Uterus (tissue), 3 donors: ENCODE measurements at regions not wholly inside any gene's neighbourhood (a gene's known extent, or its start where the extent isn't known, plus 50 kb on each side); places are given as distances from the start of the nearest gene placed in this dataset.

Experiments used
- DNase-seq, 2 donors: peaks; one replicate each; pipeline ENCODE4 v3.0.0-alpha.2; 2019 to 2020
- H3K27ac ChIP-seq, 2 donors: fragments of 200-600 bp; sonication (generic); 1 replicate in 1 of 2; 2 replicates in 1 of 2; pipeline ENCODE4 v1.5.1; 2016 to 2018
- H3K27me3 ChIP-seq, 2 donors: fragments of 200-600 bp; sonication (generic); one replicate each; pipeline ENCODE4 v1.5.1; 2018 to 2019; ENCODE audit warnings: control low read depth in 1 of 2
- H3K36me3 ChIP-seq, 2 donors: fragments of 200-600 bp; sonication (generic); one replicate each; pipeline ENCODE4 v1.5.1; 2019; ENCODE audit warnings: control low read depth in 1 of 2
- H3K4me1 ChIP-seq, 2 donors: fragments of 200-600 bp; sonication (generic); one replicate each; pipeline ENCODE4 v1.5.1; 2018 to 2019; ENCODE audit warnings: control low read depth in 1 of 2
- H3K4me3 ChIP-seq, 2 donors: fragments of 200-600 bp; sonication (generic); 1 replicate in 1 of 2; 2 replicates in 1 of 2; pipeline ENCODE4 v1.5.1; 2018 to 2019; ENCODE audit warnings: mild to moderate bottlenecking in 1 of 2
- H3K9me3 ChIP-seq, 2 donors: fragments of 200-600 bp; sonication (generic); one replicate each; pipeline ENCODE4 v1.5.1; 2019; ENCODE audit warnings: control low read depth in 1 of 2
- POLR2A ChIP-seq, 2 donors: fragments of 450-650 bp; IDR thresholded peaks; one replicate each; pipeline ENCODE4 v1.6.1; 2016; ENCODE audit warnings: antibody characterized with exemption in 2 of 2, mild to moderate bottlenecking in 1 of 2, moderate library complexity in 1 of 2
- intact Hi-C: fragments of 100-400 bp; cut with DNase I; formaldehyde crosslinking; loops from one replicate; pipeline ENCODE4 v1.15.1; 2023; ENCODE audit warnings: low total_unique reads
- TF ChIP-seq, protein P1 (sequence below), 4 experiments: fragments of 200-600 bp in 2 of 4; fragments of 450-650 bp in 2 of 4; sonication (generic) in 2 of 4; IDR thresholded peaks; one replicate each; pipeline ENCODE4 v1.5.1; 2016 to 2019; ENCODE audit warnings: antibody characterized with exemption in 4 of 4, mild to moderate bottlenecking in 2 of 4, moderate library complexity in 1 of 4
- donor health status: DM: yes; HTN: yes; CAD: no.

DNA sequence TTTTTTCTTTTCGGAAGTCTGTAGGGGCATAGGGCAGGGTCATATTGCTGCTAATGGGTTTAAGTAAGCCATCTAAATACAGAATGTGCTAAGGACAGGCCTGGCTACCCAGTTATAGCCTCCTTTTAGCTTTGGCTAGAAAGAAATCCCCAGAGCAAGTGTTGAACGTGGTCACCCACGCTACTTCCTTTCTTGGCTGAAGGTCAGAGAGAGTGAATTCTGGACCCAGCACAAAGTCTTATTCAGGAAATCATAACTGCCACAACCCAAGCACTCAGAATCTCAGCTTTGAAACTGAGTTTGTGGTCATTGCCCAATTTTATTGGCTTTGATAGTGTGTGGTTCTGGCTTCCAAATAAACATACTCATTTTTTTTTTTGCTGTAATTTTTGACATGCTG lies 542.1 kb upstream of the ATP2B1 start:
- Histone ChIP-seq H3K9me3 (no peaks in the 10 kb centered on the region), H3K36me3 (no peaks in the 10 kb centered on the region), H3K4me3 (no peak overlapping the region), H3K27ac (peak overlapping the region in 1 of 2 donors; percentile 17), H3K27me3 (no peaks in the 10 kb centered on the region), H3K4me1 (no peaks in the 10 kb centered on the region)
- intact Hi-C loops, result no loop called here
- TF ChIP-seq, protein P1, sequence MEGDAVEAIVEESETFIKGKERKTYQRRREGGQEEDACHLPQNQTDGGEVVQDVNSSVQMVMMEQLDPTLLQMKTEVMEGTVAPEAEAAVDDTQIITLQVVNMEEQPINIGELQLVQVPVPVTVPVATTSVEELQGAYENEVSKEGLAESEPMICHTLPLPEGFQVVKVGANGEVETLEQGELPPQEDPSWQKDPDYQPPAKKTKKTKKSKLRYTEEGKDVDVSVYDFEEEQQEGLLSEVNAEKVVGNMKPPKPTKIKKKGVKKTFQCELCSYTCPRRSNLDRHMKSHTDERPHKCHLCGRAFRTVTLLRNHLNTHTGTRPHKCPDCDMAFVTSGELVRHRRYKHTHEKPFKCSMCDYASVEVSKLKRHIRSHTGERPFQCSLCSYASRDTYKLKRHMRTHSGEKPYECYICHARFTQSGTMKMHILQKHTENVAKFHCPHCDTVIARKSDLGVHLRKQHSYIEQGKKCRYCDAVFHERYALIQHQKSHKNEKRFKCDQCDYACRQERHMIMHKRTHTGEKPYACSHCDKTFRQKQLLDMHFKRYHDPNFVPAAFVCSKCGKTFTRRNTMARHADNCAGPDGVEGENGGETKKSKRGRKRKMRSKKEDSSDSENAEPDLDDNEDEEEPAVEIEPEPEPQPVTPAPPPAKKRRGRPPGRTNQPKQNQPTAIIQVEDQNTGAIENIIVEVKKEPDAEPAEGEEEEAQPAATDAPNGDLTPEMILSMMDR (IDR thresholded peaks at IDR 0.05), result no peak
- TF ChIP-seq POLR2A (IDR thresholded peaks at IDR 0.05), result no peak
- DNase-seq, result peak in 1 of 2 donors; percentile 13

DNA sequence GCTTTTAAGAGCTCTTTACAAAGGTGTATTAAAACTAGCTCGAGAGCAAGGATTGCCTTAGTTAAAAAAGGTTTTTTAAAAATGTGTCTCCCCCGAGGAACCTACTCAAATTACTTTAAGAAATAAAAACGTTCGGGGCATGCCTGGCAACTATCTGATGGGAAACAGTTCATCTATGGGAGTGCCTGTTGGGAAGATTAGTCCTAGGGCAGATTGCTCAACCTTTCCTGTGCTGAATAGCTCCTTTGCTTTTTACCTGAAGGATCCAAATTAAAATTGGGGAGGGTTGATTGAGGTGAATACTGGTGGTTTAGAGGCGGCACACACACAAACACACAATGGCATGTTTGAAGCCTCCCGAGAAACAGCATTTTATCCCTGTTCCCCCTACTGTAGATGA lies 541.4 kb upstream of the ATP2B1 start:
- intact Hi-C loops, result no loop called here
- no peak for DNase-seq
- Histone ChIP-seq H3K9me3 (no peaks in the 10 kb centered on the region), H3K4me3 (no peak overlapping the region), H3K4me1 (no peaks in the 10 kb centered on the region), H3K27me3 (no peaks in the 10 kb centered on the region), H3K36me3 (no peaks in the 10 kb centered on the region), H3K27ac (peak overlapping the region; percentile 17 to 37)
- TF ChIP-seq POLR2A (IDR thresholded peaks at IDR 0.05), result no peak
- TF ChIP-seq, protein P1 (IDR thresholded peaks at IDR 0.05), result no peak

DNA sequence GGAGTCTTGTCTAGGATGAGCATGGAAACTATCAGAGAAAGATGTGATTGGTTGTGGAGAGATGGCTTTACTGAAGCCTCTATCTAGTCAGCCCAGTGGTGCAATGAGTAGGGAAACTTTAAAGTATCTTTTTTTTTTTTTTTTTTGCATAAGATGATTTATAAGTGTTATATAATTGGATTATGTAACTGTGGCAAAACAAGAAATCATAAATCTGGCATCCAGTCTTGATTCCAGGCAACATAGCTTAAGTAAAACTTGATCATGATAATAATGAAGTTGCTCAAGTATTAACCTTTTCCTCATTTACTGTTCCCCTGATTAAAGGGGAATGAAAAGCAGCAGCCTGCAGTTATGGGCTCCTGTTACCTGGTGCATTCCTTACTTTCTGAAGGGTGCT lies 538.0 kb upstream of the ATP2B1 start:
- no peak overlapping the region for H3K27ac ChIP-seq
- no peaks in the 10 kb centered on the region for H3K36me3 ChIP-seq
- DNase-seq, result no peak
- no peaks in the 10 kb centered on the region for H3K27me3 ChIP-seq
- intact Hi-C loops, result no loop called here
- no peaks in the 10 kb centered on the region for H3K4me1 ChIP-seq
- no peaks in the 10 kb centered on the region for H3K9me3 ChIP-seq
- no peak overlapping the region for H3K4me3 ChIP-seq
- TF ChIP-seq, protein P1 (IDR thresholded peaks at IDR 0.05), result no peak
- no peak for TF ChIP-seq POLR2A (IDR thresholded peaks at IDR 0.05)

DNA sequence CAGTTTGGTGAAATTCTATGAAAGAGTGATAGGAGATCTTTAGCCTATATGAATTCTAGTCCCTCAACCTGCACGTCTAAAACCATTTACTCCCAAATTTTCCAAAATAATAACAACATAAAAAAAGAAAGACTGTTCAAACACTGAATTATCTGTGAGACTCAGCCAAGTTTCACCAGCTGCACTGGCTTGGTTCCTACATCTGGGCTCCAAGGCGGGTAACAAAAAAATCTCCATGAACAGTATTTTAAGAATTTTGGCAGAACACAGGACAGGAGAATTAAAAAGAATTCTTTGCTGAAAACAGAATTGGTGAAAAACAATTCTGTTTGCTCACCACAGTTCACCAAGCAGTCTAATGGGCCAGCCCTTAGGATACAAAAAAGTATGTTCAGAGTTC lies 536.8 kb upstream of the ATP2B1 start:
- no peak overlapping the region for H3K4me3 ChIP-seq
- H3K27ac ChIP-seq, result peak overlapping the region in 1 of 2 donors; percentile 20
- TF ChIP-seq POLR2A (IDR thresholded peaks at IDR 0.05), result no peak
- TF ChIP-seq, protein P1 (IDR thresholded peaks at IDR 0.05), result no peak
- intact Hi-C loops, result no loop called here
- H3K4me1 ChIP-seq, result no peaks in the 10 kb centered on the region
- no peaks in the 10 kb centered on the region for H3K36me3 ChIP-seq
- H3K9me3 ChIP-seq, result no peaks in the 10 kb centered on the region
- DNase-seq, result no peak
- no peaks in the 10 kb centered on the region for H3K27me3 ChIP-seq

DNA sequence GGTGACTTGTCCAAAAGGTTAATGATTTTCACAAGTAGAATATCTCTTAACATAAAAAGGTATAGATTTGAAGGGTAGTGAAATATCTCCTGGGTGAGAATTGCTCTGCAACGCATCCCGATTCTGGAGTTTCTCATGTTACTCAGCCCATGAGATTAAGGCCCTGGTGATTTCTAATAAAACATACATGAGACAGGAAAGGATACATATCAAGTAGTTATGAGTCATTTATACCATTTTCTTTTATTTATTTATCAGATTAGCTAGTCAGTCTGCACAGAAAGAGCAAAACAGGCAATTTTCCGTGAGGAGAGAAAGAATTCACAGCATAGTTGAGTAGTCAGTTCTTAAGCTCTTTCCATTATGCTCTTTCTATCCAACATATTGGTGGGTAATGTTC lies 535.6 kb upstream of the ATP2B1 start:
- H3K4me3 ChIP-seq, result no peak overlapping the region
- no peak for DNase-seq
- intact Hi-C loops, result no loop called here
- TF ChIP-seq, protein P1 (IDR thresholded peaks at IDR 0.05), result no peak
- no peak for TF ChIP-seq POLR2A (IDR thresholded peaks at IDR 0.05)
- no peak overlapping the region for H3K27ac ChIP-seq
- no peaks in the 10 kb centered on the region for H3K4me1 ChIP-seq
- H3K27me3 ChIP-seq, result no peaks in the 10 kb centered on the region
- H3K36me3 ChIP-seq, result no peaks in the 10 kb centered on the region
- no peaks in the 10 kb centered on the region for H3K9me3 ChIP-seq
